ENCODE measurements at regions not wholly inside any gene's neighbourhood (a gene's known extent, or its start where the extent isn't known, plus 50 kb on each side); places are given as distances from the start of the nearest gene placed in this dataset.
"Not testable (repeated sequence)": the region's sequence is repeated elsewhere in the genome, so short reads cannot be mapped to it uniquely, and the experiment has no call there.

GRCh38 chr19:30870876-30871275 is 478.4 kb downstream of the TSHZ3 start:
- DNase-seq (ENCODE audit: low read depth): no peak

GRCh38 chr19:30865511-30865910 is 483.7 kb downstream of the TSHZ3 start:
- no peak for DNase-seq (ENCODE audit: low read depth)

- DNase-seq (ENCODE audit: low read depth): no peak
Observed at GRCh38 chr19:30864391-30865215, 484.6 kb downstream of the TSHZ3 start.

GRCh38 chr19:30862876-30863275 is 486.4 kb downstream of the TSHZ3 start:
- no peak for DNase-seq (ENCODE audit: low read depth)

- DNase-seq (ENCODE audit: low read depth): no peak
Observed at GRCh38 chr19:30861919-30862318, 487.3 kb downstream of the TSHZ3 start.

- no peak for DNase-seq (ENCODE audit: low read depth)
Observed at GRCh38 chr19:30857966-30858490, 485.8 kb downstream of the ZNF536 start.

- DNase-seq (ENCODE audit: low read depth): no peak
Observed at GRCh38 chr19:30857388-30857787, 485.2 kb downstream of the ZNF536 start.

- DNase-seq (ENCODE audit: low read depth): no peak
Observed at GRCh38 chr19:30856786-30857185, 484.6 kb downstream of the ZNF536 start.

GRCh38 chr19:30856376-30856775 is 484.2 kb downstream of the ZNF536 start:
- no peak for DNase-seq (ENCODE audit: low read depth)

GRCh38 chr19:30855442-30855841 is 483.3 kb downstream of the ZNF536 start:
- no peak for DNase-seq (ENCODE audit: low read depth)

- no peak for DNase-seq (ENCODE audit: low read depth)
Observed at GRCh38 chr19:30854661-30855060, 482.5 kb downstream of the ZNF536 start.

- DNase-seq (ENCODE audit: low read depth): no peak
Observed at GRCh38 chr19:30854207-30854606, 482.0 kb downstream of the ZNF536 start.

- no peak for DNase-seq (ENCODE audit: low read depth)
Observed at GRCh38 chr19:30853036-30853435, 480.9 kb downstream of the ZNF536 start.

GRCh38 chr19:30852168-30852567 is 480.0 kb downstream of the ZNF536 start:
- DNase-seq (ENCODE audit: low read depth): no peak

GRCh38 chr19:30851646-30852045 is 479.5 kb downstream of the ZNF536 start:
- DNase-seq (ENCODE audit: low read depth): no peak

GRCh38 chr19:30848636-30849425 is 476.6 kb downstream of the ZNF536 start:
- no peak for DNase-seq (ENCODE audit: low read depth)

- DNase-seq (ENCODE audit: low read depth): no peak
Observed at GRCh38 chr19:30846102-30846501, 473.9 kb downstream of the ZNF536 start.

- DNase-seq (ENCODE audit: low read depth): no peak
Observed at GRCh38 chr19:30842926-30843325, 470.7 kb downstream of the ZNF536 start.

- DNase-seq (ENCODE audit: low read depth): no peak
Observed at GRCh38 chr19:30841934-30842333, 469.8 kb downstream of the ZNF536 start.

- DNase-seq (ENCODE audit: low read depth): no peak
Observed at GRCh38 chr19:30830875-30831274, 458.7 kb downstream of the ZNF536 start.

- DNase-seq (ENCODE audit: low read depth): not testable (repeated sequence)
Observed at GRCh38 chr19:30825505-30825904, 453.3 kb downstream of the ZNF536 start.

GRCh38 chr19:30824809-30825208 is 452.6 kb downstream of the ZNF536 start:
- no peak for DNase-seq (ENCODE audit: low read depth)

GRCh38 chr19:30817965-30818567 is 445.9 kb downstream of the ZNF536 start:
- no peak for DNase-seq (ENCODE audit: low read depth)

Measured in GM04504 (cell line).